ENCODE measurements at regions not wholly inside any gene's neighbourhood (a gene's known extent, or its start where the extent isn't known, plus 50 kb on each side); places are given as distances from the start of the nearest gene placed in this dataset.

GRCh38 chr9:135221576-135221950 is 134.1 kb downstream of the OLFM1 start:
- Histone ChIP-seq H3K36me3 (ENCODE audit: control insufficient read depth, insufficient read depth, low read length) (no peaks in the 10 kb centered on the region), H4K20me1 (ENCODE audit: insufficient read depth, low read length) (no peaks in the 10 kb centered on the region), H3K27ac (ENCODE audit: insufficient read depth, low read length) (no peak overlapping the region), H3K56ac (ENCODE audit: extremely low read depth, insufficient read depth, low read length) (no peak overlapping the region), H4K5ac (ENCODE audit: low read depth, low read length) (no peak overlapping the region), H2BK20ac (ENCODE audit: low read depth, low read length) (no peak overlapping the region), H3K4me3 (ENCODE audit: insufficient read depth, low read depth, low read length) (no peak overlapping the region), H3K14ac (replicated peaks; ENCODE audit: low read depth, low read length) (no peak overlapping the region), H3K23ac (ENCODE audit: low read depth, low read length) (no peak overlapping the region), H2AK5ac (ENCODE audit: low read depth, low read length) (no peak overlapping the region), H2BK15ac (ENCODE audit: low read depth, low read length) (no peak overlapping the region), H2BK120ac (ENCODE audit: low read depth, low read length) (no peak overlapping the region), H3K9ac (ENCODE audit: low read depth, low read length) (no peak overlapping the region), H2BK5ac (ENCODE audit: low read depth, low read length, poor library complexity, severe bottlenecking) (no peak overlapping the region), H4K91ac (ENCODE audit: insufficient read depth, low read depth, low read length) (no peak overlapping the region), H3K18ac (ENCODE audit: low read depth, low read length) (no peak overlapping the region), H2AFZ (replicated peaks; ENCODE audit: low read length, poor library complexity) (no peak overlapping the region), H3K9me3 (ENCODE audit: control insufficient read depth, insufficient read depth, low read length) (peaks cover 59% of the 10 kb centered on the region), H2AK9ac (replicated peaks; ENCODE audit: low read depth, low read length, poor library complexity) (no peak overlapping the region), H3K4me1 (ENCODE audit: control insufficient read depth, insufficient read depth, low read length) (no peaks in the 10 kb centered on the region), H3K79me1 (ENCODE audit: low read depth in 1 of 2, low read length in 2 of 2) (no peaks in the 10 kb centered on the region), H3K27me3 (ENCODE audit: control insufficient read depth, insufficient read depth, low read length) (no peaks in the 10 kb centered on the region), H3K4me2 (ENCODE audit: low read depth, low read length) (no peak overlapping the region), H3K9me1 (ENCODE audit: insufficient read depth, low read length) (no peaks in the 10 kb centered on the region), H3K4ac (ENCODE audit: low read depth, low read length) (no peak overlapping the region), H4K8ac (ENCODE audit: low read depth in 2 of 2, low read length in 2 of 2) (no peak overlapping the region)
- in situ Hi-C loops (cut with MboI; ENCODE audit: low sequenced_read_pairs), result no loop called here
- BruUV-seq (replicated peaks), result no TSS peak
- dilution Hi-C loops (cut with HindIII; ENCODE audit: low sequenced_read_pairs, unreplicated experiment), result no loop called here
- POLR2A ChIA-PET (ENCODE audit: unreplicated experiment), result no interaction called here
- no peak for ATAC-seq (ENCODE audit: low read depth)
- 17% methylated on average over 1 of the region's 9 CpGs; no CpG with 5 or more reads in 1 of the 2 experiments for WGBS, 2 experiments (ENCODE audit: extremely low coverage in 2 of 2, insufficient read length in 1 of 2)
- CTCF ChIA-PET, result no interaction called here
- DNase-seq, result no peak
- TF ChIP-seq BHLHE40 (IDR thresholded peaks at IDR 0.05; ENCODE audit: low read depth, low read length), result no peak
- TF ChIP-seq CHD1 (IDR thresholded peaks at IDR 0.05; ENCODE audit: low read depth, low read length), result no peak
- TF ChIP-seq NFE2L2 (IDR thresholded peaks at IDR 0.05; ENCODE audit: low read depth, low read length), result no peak
- no peak for TF ChIP-seq MAFK (IDR thresholded peaks at IDR 0.05; ENCODE audit: low read depth, low read length)
- no peak for TF ChIP-seq FOS (IDR thresholded peaks at IDR 0.05; ENCODE audit: low read depth, low read length)
- TF ChIP-seq RCOR1 (IDR thresholded peaks at IDR 0.05; ENCODE audit: insufficient replicate concordance, low read length), result no peak
- TF ChIP-seq RAD21 (IDR thresholded peaks at IDR 0.05; ENCODE audit: low read length), result no peak
- no peak for TF ChIP-seq CTCF (conservative IDR thresholded peaks at IDR 0.05; ENCODE audit: low read depth, low read length)
- no peak for TF ChIP-seq RFX5 (IDR thresholded peaks at IDR 0.05; ENCODE audit: low read depth, low read length)
- no peak for TF ChIP-seq ELK1 (IDR thresholded peaks at IDR 0.05; ENCODE audit: borderline replicate concordance, low read depth, low read length)
- intact Hi-C loops (cut with micrococcal nuclease), result no loop called here

All from IMR-90 (cell line).